ENCODE measurements at regions not wholly inside any gene's neighbourhood (a gene's known extent, or its start where the extent isn't known, plus 50 kb on each side); places are given as distances from the start of the nearest gene placed in this dataset.
"Not testable (repeated sequence)": the region's sequence is repeated elsewhere in the genome, so short reads cannot be mapped to it uniquely, and the experiment has no call there.

DNA sequence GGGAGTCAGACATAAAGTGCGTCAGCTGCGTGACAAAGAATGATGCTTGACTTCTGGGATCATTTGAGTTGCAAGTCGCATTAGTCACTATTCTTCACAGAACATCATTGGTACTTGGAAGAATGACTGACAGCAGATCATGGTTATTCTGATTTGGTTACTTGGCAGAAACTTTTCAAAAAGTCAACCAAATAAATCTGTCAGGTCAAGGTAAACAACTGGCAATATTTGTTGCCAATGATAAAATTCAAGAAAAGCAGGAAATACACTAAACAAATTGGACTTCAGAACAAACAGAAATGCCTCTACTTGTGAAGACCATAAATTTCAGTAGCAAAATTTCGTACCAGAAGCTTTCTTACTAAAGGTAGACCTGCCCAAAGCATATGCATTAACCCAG is 221.6 kb downstream of the TFAP2A start:
- Mint-ChIP-seq H3K27ac (no peak overlapping the region), H3K9me3 (ENCODE audit: low read depth) (no peaks in the 10 kb centered on the region), H3K36me3 (no peaks in the 10 kb centered on the region), H3K4me1 (ENCODE audit: low read depth) (no peaks in the 10 kb centered on the region), H3K27me3 (no peaks in the 10 kb centered on the region), H3K4me3 (no peak overlapping the region)

DNA sequence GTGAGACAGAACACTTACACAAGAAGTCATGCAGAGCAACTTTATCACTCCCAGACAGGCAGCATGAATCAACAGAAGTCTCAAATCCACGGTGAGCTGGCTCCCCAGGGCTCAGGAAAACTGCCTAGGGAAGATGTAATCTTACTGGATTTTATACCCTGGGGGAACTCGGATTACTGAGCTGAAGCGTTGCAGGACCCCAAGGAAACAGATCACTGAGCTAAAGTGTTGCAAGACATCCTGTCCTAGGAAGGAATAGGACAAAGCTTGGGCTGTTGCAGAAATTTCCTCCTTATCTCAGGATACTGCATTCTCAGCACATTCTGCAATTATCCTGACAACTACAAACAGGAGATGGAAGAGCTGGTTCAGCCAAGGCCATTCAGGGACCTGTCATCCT is 224.8 kb downstream of the TFAP2A start:
- no peaks in the 10 kb centered on the region for H3K36me3 Mint-ChIP-seq
- peaks cover 1% of the 10 kb centered on the region for H3K27me3 Mint-ChIP-seq
- H3K27ac Mint-ChIP-seq = no peak overlapping the region
- H3K9me3 Mint-ChIP-seq (ENCODE audit: low read depth) = no peaks in the 10 kb centered on the region
- no peaks in the 10 kb centered on the region for H3K4me1 Mint-ChIP-seq (ENCODE audit: low read depth)
- H3K4me3 Mint-ChIP-seq = no peak overlapping the region

DNA sequence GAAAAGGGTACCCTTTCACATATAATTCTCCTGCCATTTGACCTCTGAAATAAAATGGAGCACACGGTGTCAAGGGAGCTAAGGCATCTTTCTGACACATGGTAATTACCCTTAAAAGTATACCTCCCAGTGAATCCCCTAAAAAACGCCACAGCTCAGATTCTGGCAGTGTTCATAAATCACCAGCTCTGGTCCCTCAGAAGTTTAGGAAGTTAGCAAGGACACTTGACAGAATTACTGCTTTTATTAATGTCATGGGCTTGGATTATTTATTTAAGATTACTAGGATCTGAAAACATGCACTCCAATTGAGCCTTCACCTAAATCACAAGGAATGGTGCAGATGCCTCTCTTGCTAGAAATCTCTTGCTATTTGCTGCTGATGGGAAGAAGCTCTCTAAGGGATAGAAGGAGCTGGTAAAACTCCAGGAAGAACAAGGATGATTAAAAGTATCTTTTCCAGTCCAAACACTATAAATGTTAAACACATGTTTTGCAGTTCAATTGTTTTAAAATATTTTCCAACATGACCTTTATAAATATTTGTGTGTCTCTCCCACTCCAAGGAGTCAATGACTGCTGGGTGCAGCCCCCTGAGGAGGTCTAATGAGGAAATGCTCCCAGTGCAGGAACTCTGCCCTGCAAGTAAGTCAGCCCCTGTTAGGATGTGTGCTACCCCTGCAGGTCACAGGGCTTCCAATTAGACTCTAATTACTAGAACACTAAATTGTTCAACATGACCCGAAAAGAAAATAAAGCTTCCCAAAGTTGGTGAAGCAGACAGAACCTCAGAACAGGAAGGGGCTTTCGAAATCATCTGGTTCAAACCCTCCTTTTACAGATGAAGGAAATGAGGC is 230.3 kb downstream of the TFAP2A start:
- Mint-ChIP-seq H3K36me3 (no peaks in the 10 kb centered on the region), H3K27ac (no peak overlapping the region), H3K4me1 (ENCODE audit: low read depth) (no peaks in the 10 kb centered on the region), H3K9me3 (ENCODE audit: low read depth) (no peaks in the 10 kb centered on the region), H3K4me3 (no peak overlapping the region), H3K27me3 (peaks cover 1% of the 10 kb centered on the region)

DNA sequence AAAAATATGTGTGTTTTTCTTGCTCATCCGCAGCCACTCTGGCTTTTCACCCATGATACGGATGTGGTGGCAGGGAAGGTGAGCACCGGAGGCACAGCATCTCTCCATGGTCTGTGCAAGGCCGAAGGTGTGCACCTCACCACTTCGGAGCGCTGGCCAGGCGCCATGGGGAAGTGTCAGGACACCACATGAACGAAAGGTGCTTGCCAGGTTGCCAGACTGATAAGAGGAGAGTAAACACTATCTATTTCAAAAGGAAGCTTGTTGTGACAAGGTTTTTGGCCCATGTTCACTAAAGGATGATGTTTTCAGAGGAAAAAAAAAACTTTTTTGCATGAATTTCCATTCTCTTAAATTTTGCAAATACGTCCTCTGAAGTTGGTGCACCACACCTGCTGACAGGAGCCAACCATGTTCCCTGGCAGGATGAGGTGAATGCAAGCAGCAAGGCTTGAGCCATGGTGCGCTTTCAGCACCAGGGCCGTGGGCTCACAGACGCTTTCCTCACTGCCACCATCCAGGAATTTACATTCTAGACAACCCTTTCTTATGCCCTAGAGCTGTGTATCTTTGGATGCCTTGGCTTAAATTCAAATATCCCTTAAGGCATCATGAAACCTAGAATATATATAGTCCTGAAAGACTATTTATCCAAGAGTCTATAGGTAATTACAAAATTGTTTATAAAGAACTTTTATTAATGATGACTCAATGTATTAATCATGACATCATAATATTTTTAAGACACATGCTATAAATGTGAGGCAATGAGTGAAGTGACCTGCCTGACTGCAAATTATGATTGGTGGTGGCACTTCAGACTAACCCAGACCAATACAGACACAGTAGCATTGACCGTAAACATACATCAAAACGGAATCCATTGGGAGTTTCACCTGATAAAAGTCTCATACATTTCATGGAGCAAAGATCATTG is 234.5 kb downstream of the TFAP2A start:
- H3K27ac Mint-ChIP-seq = no peak overlapping the region
- H3K9me3 Mint-ChIP-seq (ENCODE audit: low read depth) = no peaks in the 10 kb centered on the region
- no peaks in the 10 kb centered on the region for H3K36me3 Mint-ChIP-seq
- H3K4me1 Mint-ChIP-seq (ENCODE audit: low read depth) = no peaks in the 10 kb centered on the region
- H3K4me3 Mint-ChIP-seq = no peak overlapping the region
- H3K27me3 Mint-ChIP-seq = no peaks in the 10 kb centered on the region

DNA sequence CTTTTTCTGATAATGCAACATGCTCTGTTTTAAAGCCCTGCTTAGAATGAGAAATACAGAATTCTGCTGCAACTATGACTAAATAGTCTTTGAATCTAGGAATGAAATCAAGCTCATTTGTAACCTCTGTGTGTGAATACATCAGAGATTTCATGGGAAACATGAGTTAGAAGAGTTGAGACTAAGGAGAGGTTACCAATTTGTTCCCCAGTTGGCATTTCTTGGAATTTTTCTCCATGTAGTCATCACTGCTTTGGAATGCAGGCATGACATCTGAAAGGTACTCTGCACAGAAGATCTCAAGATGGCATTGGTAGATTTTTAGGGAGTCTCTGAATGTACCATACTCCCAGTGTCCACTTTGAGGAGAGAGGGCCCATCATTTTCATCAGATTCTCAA is 237.2 kb downstream of the TFAP2A start:
- no peaks in the 10 kb centered on the region for H3K4me1 Mint-ChIP-seq (ENCODE audit: low read depth)
- H3K4me3 Mint-ChIP-seq = no peak overlapping the region
- H3K27ac Mint-ChIP-seq = no peak overlapping the region
- no peaks in the 10 kb centered on the region for H3K36me3 Mint-ChIP-seq
- H3K27me3 Mint-ChIP-seq = no peaks in the 10 kb centered on the region
- no peaks in the 10 kb centered on the region for H3K9me3 Mint-ChIP-seq (ENCODE audit: low read depth)

DNA sequence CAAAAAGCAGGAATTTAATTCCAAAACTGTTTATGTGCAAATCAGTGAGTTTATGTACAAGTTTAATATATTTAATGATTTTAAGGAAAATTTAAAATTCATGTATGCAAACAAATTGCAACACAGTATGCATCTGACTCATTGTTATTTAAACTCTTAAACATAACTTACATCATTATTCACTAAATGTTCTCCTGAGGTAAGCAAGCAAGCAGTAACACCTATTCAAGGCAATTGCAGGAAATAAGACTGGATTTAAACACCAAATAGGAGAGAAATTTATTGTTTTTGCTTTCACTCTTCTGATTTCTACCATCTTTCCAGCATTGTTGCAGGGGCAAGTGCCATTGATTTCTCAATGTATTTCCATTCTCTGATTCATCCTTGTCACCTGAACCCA is 239.5 kb downstream of the TFAP2A start:
- Mint-ChIP-seq H3K9me3 (ENCODE audit: low read depth) (no peaks in the 10 kb centered on the region), H3K36me3 (no peaks in the 10 kb centered on the region), H3K27ac (no peak overlapping the region), H3K4me3 (no peak overlapping the region), H3K27me3 (no peaks in the 10 kb centered on the region), H3K4me1 (ENCODE audit: low read depth) (no peaks in the 10 kb centered on the region)

DNA sequence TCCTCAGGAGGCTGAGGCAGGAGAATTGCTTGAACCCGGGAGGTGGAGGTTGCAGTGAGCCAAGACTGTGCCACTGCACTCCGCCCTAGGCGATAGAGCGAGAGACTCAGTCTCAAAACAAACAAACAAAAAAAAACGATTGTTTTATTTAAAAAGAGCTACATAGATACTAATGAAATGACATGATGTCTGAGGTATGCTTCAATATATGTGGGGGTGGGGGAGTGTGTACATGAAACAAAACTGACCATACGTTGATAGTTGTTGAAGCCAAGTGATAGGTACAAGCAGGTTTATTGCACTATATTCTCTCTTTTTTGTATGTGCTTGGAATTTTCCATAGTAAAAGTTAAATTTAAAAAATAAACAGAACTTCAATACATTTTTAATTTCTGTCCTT is 240.1 kb downstream of the TFAP2A start:
- no peaks in the 10 kb centered on the region for H3K36me3 Mint-ChIP-seq

DNA sequence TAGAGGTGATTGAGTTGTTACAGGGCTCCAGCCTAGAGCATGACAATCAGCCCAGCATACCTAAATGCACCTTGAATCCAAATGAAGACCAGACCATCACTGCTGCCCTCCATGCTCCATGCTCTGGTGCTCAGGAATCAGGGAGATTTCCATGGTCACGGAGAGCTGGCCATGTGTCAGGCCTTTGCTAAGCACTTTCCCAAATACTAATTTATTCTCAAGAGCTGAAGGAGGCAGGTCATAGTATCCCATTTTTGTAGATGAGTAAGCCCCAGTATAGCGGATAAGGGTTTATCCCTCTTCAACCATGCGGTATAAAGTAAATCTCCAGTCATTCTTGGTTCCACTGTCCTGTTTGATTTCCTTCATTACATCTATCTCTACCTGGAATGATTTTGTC is 240.8 kb downstream of the TFAP2A start:
- Mint-ChIP-seq H3K4me3 (no peak overlapping the region), H3K27me3 (no peaks in the 10 kb centered on the region), H3K4me1 (ENCODE audit: low read depth) (no peaks in the 10 kb centered on the region), H3K36me3 (no peaks in the 10 kb centered on the region), H3K27ac (no peak overlapping the region), H3K9me3 (ENCODE audit: low read depth) (no peaks in the 10 kb centered on the region)

More for the DNA sequence above, 240.1 kb downstream of the TFAP2A start:
- H3K27me3 Mint-ChIP-seq = no peaks in the 10 kb centered on the region
- no peaks in the 10 kb centered on the region for H3K9me3 Mint-ChIP-seq (ENCODE audit: low read depth)
- H3K4me1 Mint-ChIP-seq (ENCODE audit: low read depth) = no peaks in the 10 kb centered on the region
- no peak overlapping the region for H3K27ac Mint-ChIP-seq
- no peak overlapping the region for H3K4me3 Mint-ChIP-seq

DNA sequence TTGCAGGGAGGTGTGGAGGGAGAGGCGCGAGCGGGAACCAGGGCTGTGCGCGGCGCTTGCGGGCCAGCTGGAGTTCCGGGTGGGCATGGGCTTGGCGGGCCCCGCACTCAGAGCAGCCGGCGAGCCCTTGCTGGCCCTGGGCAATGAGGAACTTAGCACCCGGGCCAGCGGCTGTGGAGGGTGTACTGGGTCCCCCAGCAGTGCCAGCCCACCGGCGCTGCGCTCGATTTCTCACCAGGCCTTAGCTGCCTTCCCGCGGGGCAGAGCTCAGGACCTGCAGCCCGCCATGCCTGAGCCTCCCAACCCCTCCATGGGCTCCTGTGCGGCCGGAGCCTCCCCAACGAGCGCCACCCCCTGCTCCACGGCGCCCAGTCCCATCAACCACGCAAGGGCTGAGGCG is 243.2 kb downstream of the TFAP2A start:
- not testable (repeated sequence) for H3K36me3 Mint-ChIP-seq; H3K9me3 Mint-ChIP-seq (ENCODE audit: low read depth); H3K4me1 Mint-ChIP-seq (ENCODE audit: low read depth); H3K27ac Mint-ChIP-seq; H3K4me3 Mint-ChIP-seq; H3K27me3 Mint-ChIP-seq

DNA sequence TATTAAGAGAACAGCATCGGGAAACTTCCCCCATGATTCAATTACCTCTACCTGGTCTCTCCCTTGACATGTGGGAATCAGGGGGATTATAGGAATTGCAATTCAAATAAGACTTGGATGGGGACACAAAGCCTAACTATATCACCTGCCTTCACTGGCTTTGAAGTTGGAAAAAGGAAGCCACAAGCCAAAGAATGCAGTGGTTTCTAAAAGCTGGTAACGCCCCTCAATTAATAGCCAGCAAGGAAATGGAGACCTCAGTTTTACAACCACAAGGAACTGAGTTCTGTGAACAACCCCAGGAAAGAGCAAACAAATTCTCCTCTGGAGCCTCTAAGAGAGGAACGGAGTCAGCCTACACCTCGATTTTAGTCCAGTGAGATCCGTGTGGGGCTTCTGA is 244.1 kb downstream of the TFAP2A start:
- H3K4me3 Mint-ChIP-seq = no peak overlapping the region
- no peaks in the 10 kb centered on the region for H3K4me1 Mint-ChIP-seq (ENCODE audit: low read depth)
- H3K36me3 Mint-ChIP-seq = no peaks in the 10 kb centered on the region
- peaks cover 3% of the 10 kb centered on the region for H3K9me3 Mint-ChIP-seq (ENCODE audit: low read depth)
- H3K27me3 Mint-ChIP-seq = no peaks in the 10 kb centered on the region
- no peak overlapping the region for H3K27ac Mint-ChIP-seq

DNA sequence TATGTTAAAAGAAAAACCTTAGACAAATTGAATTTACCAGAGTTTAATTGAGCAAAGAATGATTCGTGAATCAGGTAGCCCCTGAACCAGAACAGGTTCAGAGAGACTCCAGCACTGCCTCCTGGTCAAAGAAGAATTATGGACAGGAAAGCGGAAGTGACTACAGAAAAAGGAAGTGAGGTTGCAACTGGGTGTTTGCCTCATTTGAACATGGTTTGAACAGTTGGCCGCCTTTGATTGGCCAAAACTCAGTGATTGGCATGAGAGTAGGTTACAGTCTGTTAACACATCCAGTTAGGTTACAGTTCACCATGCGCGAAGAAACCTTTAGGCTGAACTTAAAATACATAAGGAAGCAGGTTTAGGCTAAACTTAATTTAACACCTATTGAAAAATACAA is 248.8 kb downstream of the TFAP2A start:
- Mint-ChIP-seq H3K27me3 (peaks cover 3% of the 10 kb centered on the region), H3K9me3 (ENCODE audit: low read depth) (peaks cover 3% of the 10 kb centered on the region), H3K4me1 (ENCODE audit: low read depth) (no peaks in the 10 kb centered on the region), H3K36me3 (no peaks in the 10 kb centered on the region), H3K4me3 (no peak overlapping the region), H3K27ac (no peak overlapping the region)

DNA sequence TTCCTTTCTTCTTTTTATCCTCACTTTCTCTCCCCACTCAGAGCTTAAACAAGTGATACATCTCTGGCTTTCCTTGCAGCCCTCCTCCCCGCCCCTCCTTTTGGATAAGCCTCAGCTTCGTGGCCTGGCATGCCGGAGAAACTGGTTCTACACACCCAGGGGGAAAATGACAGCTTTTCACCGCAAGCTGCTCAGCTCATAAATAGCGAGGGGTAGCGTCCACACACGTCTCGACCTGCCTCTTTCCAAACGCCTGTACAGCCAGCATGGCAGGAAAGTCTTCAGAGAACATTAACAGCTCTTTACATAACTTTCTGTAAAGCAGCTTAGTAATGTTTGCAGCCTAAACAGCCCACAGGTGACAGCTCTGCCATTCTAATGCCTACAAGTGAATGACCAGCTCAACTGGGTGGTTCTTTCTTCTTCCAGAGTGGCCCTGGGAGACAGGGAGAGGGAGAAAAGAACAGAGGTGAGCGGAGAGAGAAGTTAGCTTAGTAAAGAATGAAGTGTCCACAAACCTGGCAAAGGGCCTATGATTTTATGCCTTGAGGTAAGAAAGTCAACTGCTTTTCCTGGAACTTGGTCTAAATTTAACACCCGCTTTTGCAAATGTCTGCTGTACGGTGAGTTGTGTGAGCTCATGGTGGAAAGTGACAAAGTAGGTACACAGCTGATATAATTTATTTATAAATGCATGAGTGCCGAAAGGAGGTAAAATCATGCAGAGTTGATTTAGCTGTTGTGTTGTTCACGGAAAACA is 251.5 kb downstream of the TFAP2A start:
- H3K4me3 Mint-ChIP-seq = no peak overlapping the region
- no peaks in the 10 kb centered on the region for H3K4me1 Mint-ChIP-seq (ENCODE audit: low read depth)
- H3K27ac Mint-ChIP-seq = no peak overlapping the region
- no peaks in the 10 kb centered on the region for H3K36me3 Mint-ChIP-seq
- peaks cover 3% of the 10 kb centered on the region for H3K9me3 Mint-ChIP-seq (ENCODE audit: low read depth)
- H3K27me3 Mint-ChIP-seq = peaks cover 3% of the 10 kb centered on the region

DNA sequence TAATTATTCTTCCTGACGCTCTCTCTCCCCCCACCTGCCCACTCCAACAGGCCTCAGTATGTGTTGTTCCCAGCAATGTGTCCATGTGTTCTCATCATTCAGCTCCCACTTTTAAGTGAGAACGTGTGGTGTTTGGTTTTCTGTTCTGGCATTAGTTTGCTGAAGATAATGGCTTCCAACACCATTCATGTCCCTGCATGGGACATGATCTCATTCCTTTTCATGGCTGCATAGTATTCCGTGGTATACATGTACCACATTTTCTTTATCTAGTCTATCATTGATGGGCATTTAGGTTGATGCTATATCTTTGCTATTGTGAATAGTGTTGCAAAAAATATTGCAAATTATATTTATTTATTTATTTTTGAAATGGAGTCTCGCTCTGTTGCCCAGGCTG is 258.0 kb downstream of the TFAP2A start:
- H3K9me3 Mint-ChIP-seq (ENCODE audit: low read depth) = no peaks in the 10 kb centered on the region
- no peaks in the 10 kb centered on the region for H3K36me3 Mint-ChIP-seq
- no peak overlapping the region for H3K27ac Mint-ChIP-seq
- H3K4me1 Mint-ChIP-seq (ENCODE audit: low read depth) = no peaks in the 10 kb centered on the region
- H3K27me3 Mint-ChIP-seq = peaks cover 3% of the 10 kb centered on the region
- H3K4me3 Mint-ChIP-seq = no peak overlapping the region

DNA sequence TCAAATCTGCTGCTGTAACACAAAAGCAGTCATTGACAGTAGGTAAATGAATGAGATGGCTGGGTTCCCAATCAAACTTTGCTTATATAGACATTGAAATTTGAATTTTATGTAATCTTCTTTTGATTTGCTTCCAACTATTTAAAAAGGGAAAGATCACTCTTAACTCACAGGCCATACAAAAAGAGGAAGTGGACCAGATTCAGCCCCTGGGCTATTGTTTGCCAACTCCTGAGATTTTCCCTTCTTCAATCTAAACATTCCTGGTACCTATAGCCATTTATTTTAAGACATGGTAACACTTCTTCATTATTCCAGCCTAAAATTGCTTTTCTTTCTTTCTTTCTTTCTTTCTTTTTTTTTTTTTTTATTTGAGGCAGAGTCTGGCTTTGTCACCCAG is 260.6 kb downstream of the TFAP2A start:
- Mint-ChIP-seq H3K4me3 (no peak overlapping the region), H3K4me1 (ENCODE audit: low read depth) (no peaks in the 10 kb centered on the region), H3K27me3 (peaks cover 2% of the 10 kb centered on the region), H3K9me3 (ENCODE audit: low read depth) (no peaks in the 10 kb centered on the region), H3K27ac (no peak overlapping the region), H3K36me3 (no peaks in the 10 kb centered on the region)

Data from activated naive CD8-positive, alpha-beta T cell (primary cell).